Osteocyte (in vitro differentiated cells): ENCODE measurements at regions not wholly inside any gene's neighbourhood (a gene's known extent, or its start where the extent isn't known, plus 50 kb on each side); places are given as distances from the start of the nearest gene placed in this dataset.

Experiments used
- DNase-seq: peaks from one replicate; pipeline ENCODE4 v3.0.0; 2021; ENCODE audit warnings: mixed read lengths; ENCODE audit not compliant: unreplicated experiment; ENCODE audit errors: extremely low spot score
- H3K27ac Mint-ChIP-seq: one replicate; pipeline ENCODE4 v1.8.0; 2021; ENCODE audit warnings: mild to moderate bottlenecking, mixed read lengths; ENCODE audit not compliant: unreplicated experiment
- H3K27me3 Mint-ChIP-seq: one replicate; pipeline ENCODE4 v1.8.0; 2021; ENCODE audit warnings: mixed read lengths; ENCODE audit not compliant: unreplicated experiment
- H3K36me3 Mint-ChIP-seq: one replicate; pipeline ENCODE4 v1.8.0; 2021; ENCODE audit warnings: mixed read lengths; ENCODE audit not compliant: unreplicated experiment
- H3K4me1 Mint-ChIP-seq: one replicate; pipeline ENCODE4 v1.8.0; 2021; ENCODE audit warnings: mixed read lengths; ENCODE audit not compliant: unreplicated experiment
- H3K4me3 Mint-ChIP-seq: one replicate; pipeline ENCODE4 v1.8.0; 2021; ENCODE audit warnings: mild to moderate bottlenecking, moderate library complexity, mixed read lengths; ENCODE audit not compliant: unreplicated experiment
- H3K9me3 Mint-ChIP-seq: one replicate; pipeline ENCODE4 v1.8.0; 2021; ENCODE audit warnings: mixed read lengths; ENCODE audit not compliant: unreplicated experiment
- TF ChIP-seq, protein P1 (sequence below): fragments of 200-600 bp; sonication (generic); IDR thresholded peaks from 2 replicates; pipeline ENCODE4 v1.5.0; 2021; ENCODE audit warnings: antibody characterized with exemption, mild to moderate bottlenecking, moderate library complexity

DNA sequence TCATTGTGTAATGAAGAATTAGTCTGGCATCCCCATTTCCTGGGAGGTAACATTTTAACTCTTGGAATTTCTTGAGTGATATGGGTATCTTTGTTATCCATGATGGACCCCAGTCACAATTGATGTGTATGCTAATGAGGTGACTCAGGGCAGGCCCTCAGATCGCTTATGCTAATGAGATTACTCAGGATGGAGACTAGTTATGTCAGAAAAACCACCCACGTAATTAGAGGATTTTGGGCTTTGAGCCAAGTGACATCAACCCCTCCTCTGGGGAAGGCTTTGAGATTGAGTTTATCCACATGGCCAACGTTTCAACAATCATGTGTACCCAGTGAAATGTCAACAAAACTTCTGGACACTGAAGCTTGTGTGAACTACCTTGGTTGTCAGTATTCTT, 772.7 kb downstream of the STPG2 start:
- TF ChIP-seq, protein P1, sequence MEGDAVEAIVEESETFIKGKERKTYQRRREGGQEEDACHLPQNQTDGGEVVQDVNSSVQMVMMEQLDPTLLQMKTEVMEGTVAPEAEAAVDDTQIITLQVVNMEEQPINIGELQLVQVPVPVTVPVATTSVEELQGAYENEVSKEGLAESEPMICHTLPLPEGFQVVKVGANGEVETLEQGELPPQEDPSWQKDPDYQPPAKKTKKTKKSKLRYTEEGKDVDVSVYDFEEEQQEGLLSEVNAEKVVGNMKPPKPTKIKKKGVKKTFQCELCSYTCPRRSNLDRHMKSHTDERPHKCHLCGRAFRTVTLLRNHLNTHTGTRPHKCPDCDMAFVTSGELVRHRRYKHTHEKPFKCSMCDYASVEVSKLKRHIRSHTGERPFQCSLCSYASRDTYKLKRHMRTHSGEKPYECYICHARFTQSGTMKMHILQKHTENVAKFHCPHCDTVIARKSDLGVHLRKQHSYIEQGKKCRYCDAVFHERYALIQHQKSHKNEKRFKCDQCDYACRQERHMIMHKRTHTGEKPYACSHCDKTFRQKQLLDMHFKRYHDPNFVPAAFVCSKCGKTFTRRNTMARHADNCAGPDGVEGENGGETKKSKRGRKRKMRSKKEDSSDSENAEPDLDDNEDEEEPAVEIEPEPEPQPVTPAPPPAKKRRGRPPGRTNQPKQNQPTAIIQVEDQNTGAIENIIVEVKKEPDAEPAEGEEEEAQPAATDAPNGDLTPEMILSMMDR = no peak
- H3K27ac Mint-ChIP-seq = no peak overlapping the region
- DNase-seq = no peak
- H3K36me3 Mint-ChIP-seq = no peaks in the 10 kb centered on the region
- peaks cover 36% of the 10 kb centered on the region for H3K9me3 Mint-ChIP-seq
- no peaks in the 10 kb centered on the region for H3K4me1 Mint-ChIP-seq
- H3K4me3 Mint-ChIP-seq = no peak overlapping the region
- H3K27me3 Mint-ChIP-seq = no peaks in the 10 kb centered on the region

GRCh38 chr4:97374526-97374925, 768.8 kb downstream of the STPG2 start:
- TF ChIP-seq, protein P1 = no peak
- Mint-ChIP-seq H3K9me3 (peaks cover 30% of the 10 kb centered on the region), H3K4me1 (no peaks in the 10 kb centered on the region), H3K27ac (no peak overlapping the region), H3K4me3 (no peak overlapping the region), H3K27me3 (no peaks in the 10 kb centered on the region), H3K36me3 (no peaks in the 10 kb centered on the region)
- no peak for DNase-seq

DNA sequence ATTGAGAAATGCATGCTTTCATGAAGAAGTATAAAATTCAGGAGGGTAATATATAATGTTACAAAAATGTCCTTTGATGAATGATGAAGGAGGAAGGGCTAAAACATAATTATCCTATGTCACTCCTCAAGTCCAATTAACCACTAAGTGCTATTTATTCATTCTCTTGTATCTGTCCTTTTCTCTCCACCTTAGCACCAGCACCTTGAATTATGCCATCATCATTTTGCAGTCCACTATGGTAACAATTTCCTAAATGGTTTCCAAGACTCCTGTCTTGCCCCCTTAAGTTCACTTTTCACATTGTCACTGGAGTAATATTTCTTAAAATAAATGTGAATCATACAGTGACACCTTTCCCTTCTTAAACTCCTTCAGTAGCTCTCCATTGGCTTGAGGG, 756.3 kb downstream of the STPG2 start:
- no peak overlapping the region for H3K27ac Mint-ChIP-seq
- DNase-seq = no peak

DNA sequence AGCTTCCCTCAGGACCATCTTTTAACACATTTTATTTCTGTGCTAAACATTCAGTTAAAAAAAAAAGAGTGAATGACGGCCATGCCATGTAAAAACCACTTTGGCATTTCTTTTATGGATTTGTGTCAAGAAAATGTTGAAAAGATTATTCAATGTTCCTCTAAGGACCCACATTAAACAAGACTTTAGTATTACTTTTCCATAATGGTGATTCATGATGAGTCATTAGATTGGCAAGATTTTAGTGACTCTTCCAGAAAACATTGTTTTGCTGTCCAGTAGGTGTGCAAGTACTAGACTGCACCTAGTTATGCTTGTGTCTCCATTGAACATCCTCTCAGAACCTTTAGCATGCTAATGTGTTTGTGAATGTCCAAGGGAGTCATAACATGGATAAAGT, 748.6 kb downstream of the STPG2 start:
- no peaks in the 10 kb centered on the region for H3K4me1 Mint-ChIP-seq
- no peaks in the 10 kb centered on the region for H3K27me3 Mint-ChIP-seq
- H3K9me3 Mint-ChIP-seq = peaks cover 23% of the 10 kb centered on the region
- no peak overlapping the region for H3K27ac Mint-ChIP-seq
- no peak overlapping the region for H3K4me3 Mint-ChIP-seq
- DNase-seq = no peak
- TF ChIP-seq, protein P1 = no peak
- H3K36me3 Mint-ChIP-seq = no peaks in the 10 kb centered on the region

More for the DNA sequence above, 756.3 kb downstream of the STPG2 start:
- TF ChIP-seq, protein P1 = no peak
- H3K27me3 Mint-ChIP-seq = no peaks in the 10 kb centered on the region
- H3K4me1 Mint-ChIP-seq = no peaks in the 10 kb centered on the region
- H3K4me3 Mint-ChIP-seq = no peak overlapping the region
- no peaks in the 10 kb centered on the region for H3K36me3 Mint-ChIP-seq
- peaks cover 27% of the 10 kb centered on the region for H3K9me3 Mint-ChIP-seq

DNA sequence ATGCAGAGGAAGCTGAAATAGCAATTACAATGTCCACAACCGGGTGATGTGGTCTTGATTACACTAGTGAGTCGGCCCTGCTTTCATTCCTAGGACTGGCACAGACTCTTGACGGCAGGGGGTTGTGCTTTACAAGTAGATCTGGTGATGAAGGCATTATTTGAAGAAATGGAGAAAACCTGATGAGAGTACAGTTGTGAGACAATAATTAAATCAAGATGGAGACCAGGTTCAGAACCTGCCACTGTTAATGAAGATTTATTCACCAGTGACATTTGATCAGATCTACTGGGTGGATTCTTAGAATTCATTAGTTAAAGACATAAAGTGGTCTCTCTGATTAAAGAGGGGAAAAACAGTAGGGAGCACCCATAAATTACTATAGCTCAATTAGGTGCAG, 747.2 kb downstream of the STPG2 start:
- H3K9me3 Mint-ChIP-seq = peaks cover 28% of the 10 kb centered on the region
- H3K4me1 Mint-ChIP-seq = no peaks in the 10 kb centered on the region
- H3K27me3 Mint-ChIP-seq = no peaks in the 10 kb centered on the region
- TF ChIP-seq, protein P1 = no peak
- H3K36me3 Mint-ChIP-seq = no peaks in the 10 kb centered on the region
- no peak for DNase-seq
- no peak overlapping the region for H3K27ac Mint-ChIP-seq
- no peak overlapping the region for H3K4me3 Mint-ChIP-seq
